GM18951 (cell line): ENCODE measurements at regions not wholly inside any gene's neighbourhood (a gene's known extent, or its start where the extent isn't known, plus 50 kb on each side); places are given as distances from the start of the nearest gene placed in this dataset.

Experiments used
- POLR2A ChIP-seq: IDR thresholded peaks from 4 replicates; pipeline ENCODE4 v1.6.1; 2011; ENCODE audit warnings: mild to moderate bottlenecking; ENCODE audit not compliant: insufficient read length, insufficient read depth; ENCODE audit errors: extremely low read depth
- in situ Hi-C: fragments of 300-500 bp; cut with MboI; formaldehyde crosslinking; loops from one replicate; pipeline ENCODE4 v1.12.0; 2022; ENCODE audit warnings: low sequenced_read_pairs, mixed read lengths, inconsistent platforms; ENCODE audit not compliant: unreplicated experiment

- in situ Hi-C loops: no loop called here
- no peak for TF ChIP-seq POLR2A
Measured at GRCh38 chr14:71680736-71681387, 251.4 kb upstream of the RGS6 start.

- TF ChIP-seq POLR2A: no peak
- in situ Hi-C loops: no loop called here
Measured at GRCh38 chr14:71682337-71682736, 249.9 kb upstream of the RGS6 start.

- in situ Hi-C loops: no loop called here
- TF ChIP-seq POLR2A: no peak
Measured at GRCh38 chr14:71684323-71684722, 247.9 kb upstream of the RGS6 start.

GRCh38 chr14:71686677-71687076, 245.6 kb upstream of the RGS6 start:
- in situ Hi-C loops: no loop called here
- TF ChIP-seq POLR2A: no peak

GRCh38 chr14:71687166-71687831, 244.9 kb upstream of the RGS6 start:
- TF ChIP-seq POLR2A: no peak
- in situ Hi-C loops: no loop called here

GRCh38 chr14:71688576-71688975, 243.7 kb upstream of the RGS6 start:
- in situ Hi-C loops: no loop called here
- no peak for TF ChIP-seq POLR2A

GRCh38 chr14:71690478-71690877, 241.8 kb upstream of the RGS6 start:
- in situ Hi-C loops: no loop called here
- TF ChIP-seq POLR2A: no peak

- no peak for TF ChIP-seq POLR2A
- in situ Hi-C loops: no loop called here
Measured at GRCh38 chr14:71692496-71692895, 239.7 kb upstream of the RGS6 start.

- in situ Hi-C loops: no loop called here
- TF ChIP-seq POLR2A: no peak
Measured at GRCh38 chr14:71693381-71693780, 238.8 kb upstream of the RGS6 start.

GRCh38 chr14:71694591-71695530, 237.4 kb upstream of the RGS6 start:
- in situ Hi-C loops: no loop called here
- TF ChIP-seq POLR2A: no peak

GRCh38 chr14:71695611-71696350, 236.4 kb upstream of the RGS6 start:
- TF ChIP-seq POLR2A: no peak

GRCh38 chr14:71698027-71698426, 234.2 kb upstream of the RGS6 start:
- TF ChIP-seq POLR2A: no peak
- in situ Hi-C loops: no loop called here

More at GRCh38 chr14:71695611-71696350, 236.4 kb upstream of the RGS6 start:
- in situ Hi-C loops: no loop called here

- TF ChIP-seq POLR2A: no peak
- in situ Hi-C loops: no loop called here
Measured at GRCh38 chr14:71698673-71699072, 233.6 kb upstream of the RGS6 start.
